WTC11 (cell line): ENCODE measurements at regions not wholly inside any gene's neighbourhood (a gene's known extent, or its start where the extent isn't known, plus 50 kb on each side); places are given as distances from the start of the nearest gene placed in this dataset.

Experiments used
- ATAC-seq: fragments of 200-7000 bp; cut with Tn5 transposase; 2 replicates; pipeline ENCODE4 v1.10.0; 2021; ENCODE audit warnings: mild to moderate bottlenecking, moderate library complexity
- CTCF ChIA-PET: fragments of 300-600 bp; sonication (Branson Sonifier 250); formaldehyde crosslinking; loops from one replicate; lab custom pipeline; 2021; ENCODE audit warnings: antibody characterized with exemption; lab: Charles Lee
- POLR2A ChIA-PET: fragments of 350-600 bp; sonication (Branson Sonifier 250); formaldehyde crosslinking; loops from one replicate; lab custom pipeline; 2021; ENCODE audit warnings: antibody characterized with exemption; lab: Charles Lee
- DNase-seq: peaks from one replicate; pipeline ENCODE4 v3.0.0; 2021; ENCODE audit warnings: low spot score
- H3K27ac Mint-ChIP-seq: 2 replicates; pipeline ENCODE4 v1.8.0; 2021; ENCODE audit warnings: mixed read lengths
- H3K27me3 Mint-ChIP-seq: 2 replicates; pipeline ENCODE4 v1.8.0; 2021; ENCODE audit warnings: low read depth, mild to moderate bottlenecking, moderate library complexity, mixed read lengths
- H3K36me3 Mint-ChIP-seq: 2 replicates; pipeline ENCODE4 v1.8.0; 2021; ENCODE audit warnings: mixed read lengths
- H3K4me1 Mint-ChIP-seq: 2 replicates; pipeline ENCODE4 v1.8.0; 2022; ENCODE audit warnings: mixed read lengths
- H3K4me3 Mint-ChIP-seq: 2 replicates; pipeline ENCODE4 v1.8.0; 2021; ENCODE audit warnings: mild to moderate bottlenecking, moderate library complexity, mixed read lengths
- H3K9me3 Mint-ChIP-seq: 2 replicates; pipeline ENCODE4 v1.8.0; 2021; ENCODE audit warnings: mixed read lengths
- ATF1 ChIP-seq: sonication (generic); formaldehyde crosslinking; IDR thresholded peaks from 2 replicates; pipeline ENCODE4 v1.8.1; 2023; ENCODE audit warnings: mild to moderate bottlenecking, moderate library complexity, missing genetic modification reagents
- CREB1 ChIP-seq: sonication (generic); formaldehyde crosslinking; IDR thresholded peaks from 2 replicates; pipeline ENCODE4 v1.8.0; 2023; ENCODE audit warnings: mild to moderate bottlenecking, missing genetic modification reagents
- CREM ChIP-seq: sonication (generic); formaldehyde crosslinking; IDR thresholded peaks from 2 replicates; pipeline ENCODE4 v1.8.1; 2022; ENCODE audit warnings: mild to moderate bottlenecking, missing genetic modification reagents, moderate library complexity
- EMX1 ChIP-seq: fragments of 250-450 bp; sonication (Bioruptor Pico); IDR thresholded peaks from 2 replicates; pipeline ENCODE4 v1.8.0; 2021; ENCODE audit warnings: mild to moderate bottlenecking
- GABPB1 ChIP-seq: sonication (generic); formaldehyde crosslinking; IDR thresholded peaks from 2 replicates; pipeline ENCODE4 v1.8.1; 2023; ENCODE audit warnings: mild to moderate bottlenecking, missing genetic modification reagents
- GRHL2 ChIP-seq: fragments of 250-450 bp; sonication (Bioruptor Pico); IDR thresholded peaks from 2 replicates; pipeline ENCODE4 v1.8.0; 2022; ENCODE audit warnings: mild to moderate bottlenecking, moderate library complexity; ENCODE audit not compliant: insufficient replicate concordance, severe bottlenecking
- JUN ChIP-seq: sonication (generic); formaldehyde crosslinking; IDR thresholded peaks from 2 replicates; pipeline ENCODE4 v1.8.0; 2023; ENCODE audit warnings: mild to moderate bottlenecking, missing genetic modification reagents
- MYBL2 ChIP-seq: sonication (generic); formaldehyde crosslinking; IDR thresholded peaks from 2 replicates; pipeline ENCODE4 v1.8.1; 2023; ENCODE audit warnings: mild to moderate bottlenecking, moderate library complexity, missing genetic modification reagents
- NFE2L1 ChIP-seq: sonication (generic); formaldehyde crosslinking; IDR thresholded peaks from 2 replicates; pipeline ENCODE4 v1.8.1; 2023; ENCODE audit warnings: missing genetic modification reagents
- NR3C1 ChIP-seq: sonication (generic); formaldehyde crosslinking; conservative IDR thresholded peaks from 2 replicates; pipeline ENCODE4 v1.8.1; 2023; ENCODE audit warnings: low read depth, mild to moderate bottlenecking, missing genetic modification reagents
- PRRX2 ChIP-seq: fragments of 250-450 bp; sonication (Bioruptor Pico); IDR thresholded peaks from 2 replicates; pipeline ENCODE4 v1.8.0; 2021; ENCODE audit warnings: mild to moderate bottlenecking
- TEAD4 ChIP-seq: sonication (generic); formaldehyde crosslinking; IDR thresholded peaks from 2 replicates; pipeline ENCODE4 v1.8.0; 2022; ENCODE audit warnings: mild to moderate bottlenecking, missing genetic modification reagents
- ZBTB21 ChIP-seq: sonication (generic); formaldehyde crosslinking; IDR thresholded peaks from 2 replicates; pipeline ENCODE4 v1.8.1; 2023; ENCODE audit warnings: mild to moderate bottlenecking, missing genetic modification reagents, borderline replicate concordance
- ZNF138 ChIP-seq: sonication (generic); formaldehyde crosslinking; conservative IDR thresholded peaks from 2 replicates; pipeline ENCODE4 v1.8.1; 2022; ENCODE audit warnings: mild to moderate bottlenecking, moderate library complexity, missing genetic modification reagents
- ZNF219 ChIP-seq: sonication (generic); formaldehyde crosslinking; IDR thresholded peaks from 2 replicates; pipeline ENCODE4 v1.8.0; 2023; ENCODE audit warnings: missing genetic modification reagents, mild to moderate bottlenecking, borderline replicate concordance
- ZNF232 ChIP-seq: sonication (generic); formaldehyde crosslinking; IDR thresholded peaks from 2 replicates; pipeline ENCODE4 v1.8.0; 2022; ENCODE audit warnings: mild to moderate bottlenecking, missing genetic modification reagents
- ZNF263 ChIP-seq: sonication (generic); formaldehyde crosslinking; IDR thresholded peaks from 2 replicates; pipeline ENCODE4 v1.8.1; 2022; ENCODE audit warnings: low read depth, mild to moderate bottlenecking, moderate library complexity, missing genetic modification reagents
- ZNF423 ChIP-seq: fragments of 250-450 bp; sonication (Bioruptor Pico); IDR thresholded peaks from 2 replicates; pipeline ENCODE4 v2.1.2; 2022; ENCODE audit warnings: mild to moderate bottlenecking, moderate library complexity
- TF ChIP-seq, protein P1 (sequence below): sonication (generic); formaldehyde crosslinking; IDR thresholded peaks from 2 replicates; pipeline ENCODE4 v1.8.1; 2023; ENCODE audit warnings: mild to moderate bottlenecking, missing genetic modification reagents, moderate library complexity
- TF ChIP-seq, protein P2 (sequence below): sonication (generic); formaldehyde crosslinking; IDR thresholded peaks from 2 replicates; pipeline ENCODE4 v1.8.1; 2022; ENCODE audit warnings: mild to moderate bottlenecking, missing genetic modification reagents, moderate library complexity, borderline replicate concordance
- TF ChIP-seq, protein P3 (sequence below): sonication (generic); formaldehyde crosslinking; IDR thresholded peaks from 2 replicates; pipeline ENCODE4 v1.8.1; 2023; ENCODE audit warnings: mild to moderate bottlenecking, missing genetic modification reagents
- TF ChIP-seq, protein P4 (sequence below): sonication (generic); formaldehyde crosslinking; IDR thresholded peaks from 2 replicates; pipeline ENCODE4 v1.8.1; 2023; ENCODE audit warnings: mild to moderate bottlenecking, missing genetic modification reagents, moderate library complexity
- TF ChIP-seq, protein P5 (sequence below): sonication (generic); formaldehyde crosslinking; IDR thresholded peaks from 2 replicates; pipeline ENCODE4 v1.8.1; 2022; ENCODE audit warnings: low read depth, missing genetic modification reagents, borderline replicate concordance

DNA sequence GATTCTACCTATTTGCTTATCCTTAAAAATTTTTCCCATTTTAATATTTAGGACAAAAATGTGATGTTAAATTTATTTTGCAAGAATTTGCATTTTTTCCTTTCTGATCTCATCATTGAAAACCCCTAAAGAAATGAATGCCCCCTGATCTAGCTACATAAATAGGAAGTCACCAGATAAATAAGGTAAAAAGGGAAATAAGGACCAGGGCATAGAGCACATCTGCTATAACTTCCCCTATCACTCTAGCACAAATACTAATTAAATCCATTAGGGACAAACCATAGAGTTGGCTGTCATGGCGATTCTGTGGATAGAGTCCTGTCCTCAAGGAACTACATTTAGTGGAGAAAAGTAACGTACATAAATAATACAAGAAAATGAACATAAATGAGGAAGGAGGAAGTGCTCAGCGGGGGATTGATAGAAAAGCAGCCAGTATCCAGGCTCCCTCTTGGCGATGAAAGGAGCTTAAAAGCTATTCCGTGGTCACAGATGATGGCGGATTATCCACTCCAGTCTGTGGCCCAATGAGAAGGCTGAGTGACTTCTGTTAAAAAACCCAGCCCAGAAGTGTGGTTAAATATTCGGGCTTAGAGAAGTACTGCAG, 76.9 kb upstream of the RPL34 start:
- no peak overlapping the region for H3K4me3 Mint-ChIP-seq
- DNase-seq (no peak), ATAC-seq (no peak)
- peaks cover 5% of the 10 kb centered on the region; the same call in 1 of the 2 replicates for H3K36me3 Mint-ChIP-seq
- TF ChIP-seq GABPB1 (CRISPR knock-in tag) = no peak
- TF ChIP-seq, protein P1, sequence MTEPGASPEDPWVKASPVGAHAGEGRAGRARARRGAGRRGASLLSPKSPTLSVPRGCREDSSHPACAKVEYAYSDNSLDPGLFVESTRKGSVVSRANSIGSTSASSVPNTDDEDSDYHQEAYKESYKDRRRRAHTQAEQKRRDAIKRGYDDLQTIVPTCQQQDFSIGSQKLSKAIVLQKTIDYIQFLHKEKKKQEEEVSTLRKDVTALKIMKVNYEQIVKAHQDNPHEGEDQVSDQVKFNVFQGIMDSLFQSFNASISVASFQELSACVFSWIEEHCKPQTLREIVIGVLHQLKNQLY (CRISPR knock-in tag) = no peak
- no peak for TF ChIP-seq ATF1 (CRISPR knock-in tag)
- TF ChIP-seq EMX1 (CRISPR knock-in tag) = no peak
- TF ChIP-seq, protein P2, sequence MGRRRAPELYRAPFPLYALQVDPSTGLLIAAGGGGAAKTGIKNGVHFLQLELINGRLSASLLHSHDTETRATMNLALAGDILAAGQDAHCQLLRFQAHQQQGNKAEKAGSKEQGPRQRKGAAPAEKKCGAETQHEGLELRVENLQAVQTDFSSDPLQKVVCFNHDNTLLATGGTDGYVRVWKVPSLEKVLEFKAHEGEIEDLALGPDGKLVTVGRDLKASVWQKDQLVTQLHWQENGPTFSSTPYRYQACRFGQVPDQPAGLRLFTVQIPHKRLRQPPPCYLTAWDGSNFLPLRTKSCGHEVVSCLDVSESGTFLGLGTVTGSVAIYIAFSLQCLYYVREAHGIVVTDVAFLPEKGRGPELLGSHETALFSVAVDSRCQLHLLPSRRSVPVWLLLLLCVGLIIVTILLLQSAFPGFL (CRISPR knock-in tag) = no peak
- no peak for TF ChIP-seq ZNF423
- TF ChIP-seq GRHL2 (CRISPR knock-in tag) = no peak
- no peak for TF ChIP-seq ZNF219 (CRISPR knock-in tag)
- no peak for TF ChIP-seq ZNF232 (CRISPR knock-in tag)
- TF ChIP-seq JUN (CRISPR knock-in tag) = no peak
- TF ChIP-seq, protein P3, sequence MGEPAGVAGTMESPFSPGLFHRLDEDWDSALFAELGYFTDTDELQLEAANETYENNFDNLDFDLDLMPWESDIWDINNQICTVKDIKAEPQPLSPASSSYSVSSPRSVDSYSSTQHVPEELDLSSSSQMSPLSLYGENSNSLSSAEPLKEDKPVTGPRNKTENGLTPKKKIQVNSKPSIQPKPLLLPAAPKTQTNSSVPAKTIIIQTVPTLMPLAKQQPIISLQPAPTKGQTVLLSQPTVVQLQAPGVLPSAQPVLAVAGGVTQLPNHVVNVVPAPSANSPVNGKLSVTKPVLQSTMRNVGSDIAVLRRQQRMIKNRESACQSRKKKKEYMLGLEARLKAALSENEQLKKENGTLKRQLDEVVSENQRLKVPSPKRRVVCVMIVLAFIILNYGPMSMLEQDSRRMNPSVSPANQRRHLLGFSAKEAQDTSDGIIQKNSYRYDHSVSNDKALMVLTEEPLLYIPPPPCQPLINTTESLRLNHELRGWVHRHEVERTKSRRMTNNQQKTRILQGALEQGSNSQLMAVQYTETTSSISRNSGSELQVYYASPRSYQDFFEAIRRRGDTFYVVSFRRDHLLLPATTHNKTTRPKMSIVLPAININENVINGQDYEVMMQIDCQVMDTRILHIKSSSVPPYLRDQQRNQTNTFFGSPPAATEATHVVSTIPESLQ (CRISPR knock-in tag) = no peak
- no peak for TF ChIP-seq NR3C1 (CRISPR knock-in tag)
- TF ChIP-seq, protein P4, sequence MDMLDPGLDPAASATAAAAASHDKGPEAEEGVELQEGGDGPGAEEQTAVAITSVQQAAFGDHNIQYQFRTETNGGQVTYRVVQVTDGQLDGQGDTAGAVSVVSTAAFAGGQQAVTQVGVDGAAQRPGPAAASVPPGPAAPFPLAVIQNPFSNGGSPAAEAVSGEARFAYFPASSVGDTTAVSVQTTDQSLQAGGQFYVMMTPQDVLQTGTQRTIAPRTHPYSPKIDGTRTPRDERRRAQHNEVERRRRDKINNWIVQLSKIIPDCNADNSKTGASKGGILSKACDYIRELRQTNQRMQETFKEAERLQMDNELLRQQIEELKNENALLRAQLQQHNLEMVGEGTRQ (CRISPR knock-in tag) = no peak
- no peak for TF ChIP-seq TEAD4
- TF ChIP-seq NFE2L1 (CRISPR knock-in tag) = no peak
- no peak for TF ChIP-seq CREB1 (CRISPR knock-in tag)
- TF ChIP-seq MYBL2 = no peak
- no peak for TF ChIP-seq ZBTB21 (CRISPR knock-in tag)
- TF ChIP-seq PRRX2 = no peak
- TF ChIP-seq ZNF138 (CRISPR knock-in tag) = no peak
- no peak overlapping the region for H3K27ac Mint-ChIP-seq
- H3K27me3 Mint-ChIP-seq = peaks cover 2% of the 10 kb centered on the region; the same call in 1 of the 2 replicates
- peaks cover 14% of the 10 kb centered on the region for H3K9me3 Mint-ChIP-seq
- CTCF ChIA-PET = no interaction called here
- POLR2A ChIA-PET = no interaction called here
- H3K4me1 Mint-ChIP-seq = no peaks in the 10 kb centered on the region

DNA sequence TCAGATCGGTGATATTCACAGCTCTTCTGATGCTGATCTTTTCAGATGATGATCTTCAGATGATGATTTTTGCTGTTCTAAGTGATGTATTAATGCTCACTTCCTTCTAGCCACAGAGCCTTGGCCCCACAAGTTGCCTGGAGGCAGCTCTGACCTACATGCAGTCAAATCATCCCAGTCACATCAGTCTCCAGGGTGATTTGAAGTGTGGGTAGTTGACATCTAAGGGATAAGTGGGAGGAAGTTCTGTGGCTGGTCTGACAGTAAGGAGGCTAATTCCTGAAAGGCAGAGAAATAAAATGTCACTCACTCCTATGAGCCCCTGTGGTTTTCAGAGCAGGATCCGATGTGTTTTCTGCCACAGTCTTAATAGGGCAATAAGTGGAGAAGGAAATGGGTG, 79.8 kb upstream of the RPL34 start:
- Mint-ChIP-seq H3K27ac (no peak overlapping the region), H3K4me1 (no peaks in the 10 kb centered on the region), H3K4me3 (no peak overlapping the region)
- TF ChIP-seq CREM (CRISPR knock-in tag) (no peak), ZNF263 (CRISPR knock-in tag) (no peak)
- TF ChIP-seq, protein P3 (CRISPR knock-in tag) = no peak
- TF ChIP-seq, protein P5, sequence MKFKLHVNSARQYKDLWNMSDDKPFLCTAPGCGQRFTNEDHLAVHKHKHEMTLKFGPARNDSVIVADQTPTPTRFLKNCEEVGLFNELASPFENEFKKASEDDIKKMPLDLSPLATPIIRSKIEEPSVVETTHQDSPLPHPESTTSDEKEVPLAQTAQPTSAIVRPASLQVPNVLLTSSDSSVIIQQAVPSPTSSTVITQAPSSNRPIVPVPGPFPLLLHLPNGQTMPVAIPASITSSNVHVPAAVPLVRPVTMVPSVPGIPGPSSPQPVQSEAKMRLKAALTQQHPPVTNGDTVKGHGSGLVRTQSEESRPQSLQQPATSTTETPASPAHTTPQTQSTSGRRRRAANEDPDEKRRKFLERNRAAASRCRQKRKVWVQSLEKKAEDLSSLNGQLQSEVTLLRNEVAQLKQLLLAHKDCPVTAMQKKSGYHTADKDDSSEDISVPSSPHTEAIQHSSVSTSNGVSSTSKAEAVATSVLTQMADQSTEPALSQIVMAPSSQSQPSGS (CRISPR knock-in tag) = no peak
- TF ChIP-seq, all 79 proteins: peak for 0
- no peak for DNase-seq
- CTCF ChIA-PET = no interaction called here
- POLR2A ChIA-PET = no interaction called here
- ATAC-seq = no peak
- H3K27me3 Mint-ChIP-seq = peaks cover 2% of the 10 kb centered on the region; the same call in 1 of the 2 replicates
- no peaks in the 10 kb centered on the region for H3K9me3 Mint-ChIP-seq
- no peaks in the 10 kb centered on the region for H3K36me3 Mint-ChIP-seq
